K562 (cell line): ENCODE measurements at regions not wholly inside any gene's neighbourhood (a gene's known extent, or its start where the extent isn't known, plus 50 kb on each side); places are given as distances from the start of the nearest gene placed in this dataset.
A peak's percentile ranks its signal among the peaks of the same experiment; 100 is the strongest.

Source experiments
- ATAC-seq: fragments of 200-7000 bp; cut with Tn5 transposase; 3 replicates; pipeline ENCODE4 v1.9.1; 2020; ENCODE audit warnings: moderate library complexity
- BruUV-seq: library from RNA; stranded (reverse); fragments of 400-500 nt; replicated peaks from 2 replicates; lab custom pipeline; 2021; lab: Mats Ljungman, UMichigan
- CTCF ChIA-PET: fragments of 300-600 bp; formaldehyde crosslinking; extraction: SDS; loops from one replicate; lab custom pipeline; 2021; ENCODE audit warnings: low intra/inter-chr PET ratio; lab: Yijun Ruan, JAX
- POLR2A ChIA-PET: fragments of 300-600, 350-650 bp; sonication (Branson Sonifier 250); formaldehyde crosslinking; extraction: SDS; loops from one replicate; lab custom pipeline; 2021; ENCODE audit warnings: antibody characterized with exemption, inconsistent platforms; lab: Yijun Ruan, JAX
- DNase-seq, 4 experiments: peaks; one replicate each; pipeline versions ENCODE4 v3.0.0 to v3.0.0-alpha.2; 2011 to 2018; ENCODE audit warnings: low spot score in 3 of 4, mixed read lengths in 3 of 4; ENCODE audit errors: extremely low read depth in 1 of 4
- FAIRE-seq: peaks from 2 replicates; lab custom pipeline; 2011; peaks lifted over from hg19 to GRCh38; lab: Jason Lieb, UNC
- H2AFZ ChIP-seq: 2 replicates; pipeline ENCODE4 v1.6.0; 2011; ENCODE audit warnings: low read depth, low read length, control low read depth, inconsistent platforms
- H3K27ac ChIP-seq: fragments of 200-600 bp; 3 replicates; pipeline ENCODE4 v1.8.0; 2011; ENCODE audit warnings: low read depth, mild to moderate bottlenecking, control low read depth, inconsistent platforms, low read length, moderate library complexity, mixed read lengths; ENCODE audit errors: extremely low read depth
- H3K27me3 ChIP-seq, 2 experiments: fragments of 300-600 bp in 1 of 2; 2 replicates in 1 of 2; 3 replicates in 1 of 2; pipeline versions ENCODE4 v1.6.0 to v1.8.0; 2011; ENCODE audit warnings: inconsistent platforms in 2 of 2, low read length in 2 of 2, mild to moderate bottlenecking in 1 of 2, mixed read lengths in 1 of 2, moderate library complexity in 1 of 2; ENCODE audit not compliant: control insufficient read depth in 2 of 2, insufficient read depth in 2 of 2
- H3K36me3 ChIP-seq: fragments of 300-600 bp; 3 replicates; pipeline ENCODE4 v1.8.0; 2011; ENCODE audit warnings: mild to moderate bottlenecking, low read length, inconsistent platforms; ENCODE audit not compliant: control insufficient read depth, insufficient read depth
- H3K4me1 ChIP-seq, 2 experiments: fragments of 200-600 bp in 1 of 2; replicated peaks in 1 of 2; 2 replicates in 1 of 2; 3 replicates in 1 of 2; pipeline versions ENCODE4 v1.5.1 to v1.8.0; 2011; ENCODE audit warnings: inconsistent platforms in 2 of 2, low read length in 2 of 2, mild to moderate bottlenecking in 1 of 2, mixed read lengths in 1 of 2, moderate library complexity in 1 of 2; ENCODE audit not compliant: control insufficient read depth in 2 of 2, insufficient read depth in 2 of 2
- H3K4me2 ChIP-seq: 2 replicates; pipeline ENCODE4 v1.6.1; 2011; ENCODE audit warnings: low read length, control low read depth, inconsistent platforms, mixed read lengths; ENCODE audit not compliant: insufficient read depth
- H3K4me3 ChIP-seq: fragments of 200-600 bp; sonication (generic), shearing (Covaris generic); 2 replicates; pipeline ENCODE4 v1.5.1; 2016; ENCODE audit warnings: control low read depth, inconsistent platforms
- H3K79me2 ChIP-seq: fragments of 200-600 bp; 3 replicates; pipeline ENCODE4 v1.8.0; 2011; ENCODE audit warnings: low read length, inconsistent platforms; ENCODE audit not compliant: control insufficient read depth, insufficient read depth
- H3K9ac ChIP-seq, 2 experiments: 2 replicates each; pipeline versions ENCODE4 v1.6.0 to v1.6.1; 2011; ENCODE audit warnings: low read depth in 2 of 2, low read length in 2 of 2, control low read depth in 1 of 2, inconsistent platforms in 1 of 2, mild to moderate bottlenecking in 1 of 2, mixed read lengths in 1 of 2; ENCODE audit not compliant: insufficient read depth in 1 of 2
- H3K9me1 ChIP-seq: one replicate; pipeline ENCODE4 v1.6.0; 2011; ENCODE audit warnings: inconsistent platforms, mild to moderate bottlenecking, low read length, moderate library complexity; ENCODE audit not compliant: control insufficient read depth, insufficient read depth
- H3K9me3 ChIP-seq: replicated peaks from 2 replicates; pipeline ENCODE4 v1.5.1; 2011; ENCODE audit warnings: low read depth, low read length, inconsistent platforms; ENCODE audit not compliant: control insufficient read depth, insufficient read depth
- H4K20me1 ChIP-seq: replicated peaks from 2 replicates; pipeline ENCODE4 v1.6.1; 2011; ENCODE audit warnings: low read length, inconsistent platforms, mixed read lengths; ENCODE audit not compliant: control insufficient read depth, insufficient read depth
- C11orf30 ChIP-seq: fragments of 450-650 bp; IDR thresholded peaks from 2 replicates; pipeline ENCODE4 v1.6.1; 2016; ENCODE audit warnings: low read depth, mild to moderate bottlenecking
- KAT2B ChIP-seq: IDR thresholded peaks from one replicate; pipeline ENCODE4 v1.6.1; 2012; ENCODE audit warnings: low read depth, mild to moderate bottlenecking, control low read depth, inconsistent platforms, low read length, moderate library complexity
- RAD51 ChIP-seq: fragments of 450-650 bp; IDR thresholded peaks from 2 replicates; pipeline ENCODE4 v1.7.1; 2016; ENCODE audit warnings: low read depth, mild to moderate bottlenecking, borderline replicate concordance
- RBM15 ChIP-seq: fragments of 200-400 bp; formaldehyde crosslinking; IDR thresholded peaks from 2 replicates; pipeline ENCODE4 v1.6.1; 2018; ENCODE audit warnings: mild to moderate bottlenecking, low read length, moderate library complexity; ENCODE audit not compliant: insufficient read depth
- RBM25 ChIP-seq: fragments of 200-400 bp; formaldehyde crosslinking; IDR thresholded peaks from 2 replicates; pipeline ENCODE4 v1.6.1; 2018; ENCODE audit warnings: low read length, low read depth, moderate library complexity; ENCODE audit not compliant: severe bottlenecking
- SREBF1 ChIP-seq: fragments of 150-350 bp; IDR thresholded peaks from 2 replicates; pipeline ENCODE4 v1.6.1; 2014; ENCODE audit warnings: antibody characterized with exemption, low read depth, low read length, borderline replicate concordance
- SRSF7 ChIP-seq: fragments of 200-400 bp; formaldehyde crosslinking; optimal IDR thresholded peaks from 2 replicates; pipeline ENCODE3; 2017; ENCODE audit warnings: mild to moderate bottlenecking, low read depth, low read length
- YBX1 ChIP-seq: fragments of 450-650 bp; IDR thresholded peaks from 2 replicates; pipeline ENCODE4 v1.7.1; 2016; ENCODE audit warnings: mild to moderate bottlenecking
- ZNF444 ChIP-seq: fragments of 250-450 bp; sonication (Bioruptor Pico); IDR thresholded peaks from 2 replicates; pipeline ENCODE4 v1.4.0; 2020; ENCODE audit warnings: mild to moderate bottlenecking, moderate library complexity
- in situ Hi-C: fragments of 300-500 bp; cut with MboI; formaldehyde crosslinking; loops from 4 replicates; pipeline ENCODE4 v1.15.0; 2018; ENCODE audit warnings: inconsistent platforms, mixed read lengths
- intact Hi-C: fragments of 100-400 bp; cut with micrococcal nuclease; formaldehyde crosslinking; loops from 2 replicates; pipeline ENCODE4 v1.14.2; 2022
- TF ChIP-seq, protein P1 (sequence below): fragments of 450-650 bp; formaldehyde crosslinking; IDR thresholded peaks from 2 replicates; pipeline ENCODE4 v1.4.0; 2022; ENCODE audit warnings: missing genetic modification characterization
- TF ChIP-seq, protein P2 (sequence below): fragments of 200-400 bp; formaldehyde crosslinking; IDR thresholded peaks from 2 replicates; pipeline ENCODE4 v1.6.1; 2017; ENCODE audit warnings: mild to moderate bottlenecking, low read depth, low read length, moderate library complexity
- TF ChIP-seq, protein P3 (sequence below): sonication (generic); formaldehyde crosslinking; IDR thresholded peaks from 2 replicates; pipeline ENCODE4 v1.8.0; 2022; ENCODE audit warnings: mild to moderate bottlenecking, missing genetic modification reagents

DNA sequence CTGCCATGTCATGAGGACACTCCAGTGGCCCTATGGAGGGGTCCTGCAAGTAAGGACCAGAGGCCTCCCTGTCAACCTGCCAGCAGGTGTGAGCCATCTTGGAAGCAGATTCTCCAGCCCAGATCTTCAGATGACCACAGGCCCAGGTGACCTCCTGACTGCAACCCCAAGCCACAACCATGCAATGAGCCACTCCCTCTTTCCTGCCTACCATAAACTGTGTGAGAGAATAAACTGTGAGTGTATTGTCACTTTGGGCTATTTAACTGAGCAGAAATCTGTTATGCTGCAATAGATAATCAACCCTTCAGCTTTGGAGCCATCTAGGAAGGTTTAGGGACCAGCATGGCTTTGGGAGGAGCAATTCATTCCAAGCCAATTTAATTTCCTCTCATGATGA, 367.9 kb downstream of the SHQ1 start:
- ChIA-PET CTCF (no interaction called here), POLR2A (interaction anchor here (0.6 kb wide), 1 partner anchor 557 kb away, joined by 3 read pairs; no protein-coding TSS in a partner anchor)
- Histone ChIP-seq H3K27ac (no peak overlapping the region), H3K9me1 (no peaks in the 10 kb centered on the region), H4K20me1 (no peaks in the 10 kb centered on the region), H3K4me3 (no peak overlapping the region), H2AFZ (no peak overlapping the region), H3K4me2 (no peak overlapping the region), H3K27me3 (no peaks in the 10 kb centered on the region), H3K9me3 (no peaks in the 10 kb centered on the region), H3K9ac (no peak overlapping the region), H3K4me1 (peaks cover 0 to 9% of the 10 kb centered on the region in 2 experiments; a peak in 3 of 5 replicates), H3K79me2 (no peaks in the 10 kb centered on the region), H3K36me3 (no peaks in the 10 kb centered on the region)
- FAIRE-seq (no peak), DNase-seq (no peak), ATAC-seq (peak; percentile 45; the same call in 2 of the 3 replicates)
- TF ChIP-seq, protein P1, sequence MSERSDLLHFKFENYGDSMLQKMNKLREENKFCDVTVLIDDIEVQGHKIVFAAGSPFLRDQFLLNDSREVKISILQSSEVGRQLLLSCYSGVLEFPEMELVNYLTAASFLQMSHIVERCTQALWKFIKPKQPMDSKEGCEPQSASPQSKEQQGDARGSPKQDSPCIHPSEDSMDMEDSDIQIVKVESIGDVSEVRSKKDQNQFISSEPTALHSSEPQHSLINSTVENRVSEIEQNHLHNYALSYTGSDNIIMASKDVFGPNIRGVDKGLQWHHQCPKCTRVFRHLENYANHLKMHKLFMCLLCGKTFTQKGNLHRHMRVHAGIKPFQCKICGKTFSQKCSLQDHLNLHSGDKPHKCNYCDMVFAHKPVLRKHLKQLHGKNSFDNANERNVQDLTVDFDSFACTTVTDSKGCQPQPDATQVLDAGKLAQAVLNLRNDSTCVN (CRISPR knock-in tag), result no peak
- TF ChIP-seq C11orf30 (no peak), KAT2B (no peak), RAD51 (no peak), SRSF7 (no peak), SREBF1 (no peak), YBX1 (no peak), RBM25 (no peak), RBM15 (no peak), ZNF444 (CRISPR knock-in tag) (no peak)
- TF ChIP-seq, protein P2, sequence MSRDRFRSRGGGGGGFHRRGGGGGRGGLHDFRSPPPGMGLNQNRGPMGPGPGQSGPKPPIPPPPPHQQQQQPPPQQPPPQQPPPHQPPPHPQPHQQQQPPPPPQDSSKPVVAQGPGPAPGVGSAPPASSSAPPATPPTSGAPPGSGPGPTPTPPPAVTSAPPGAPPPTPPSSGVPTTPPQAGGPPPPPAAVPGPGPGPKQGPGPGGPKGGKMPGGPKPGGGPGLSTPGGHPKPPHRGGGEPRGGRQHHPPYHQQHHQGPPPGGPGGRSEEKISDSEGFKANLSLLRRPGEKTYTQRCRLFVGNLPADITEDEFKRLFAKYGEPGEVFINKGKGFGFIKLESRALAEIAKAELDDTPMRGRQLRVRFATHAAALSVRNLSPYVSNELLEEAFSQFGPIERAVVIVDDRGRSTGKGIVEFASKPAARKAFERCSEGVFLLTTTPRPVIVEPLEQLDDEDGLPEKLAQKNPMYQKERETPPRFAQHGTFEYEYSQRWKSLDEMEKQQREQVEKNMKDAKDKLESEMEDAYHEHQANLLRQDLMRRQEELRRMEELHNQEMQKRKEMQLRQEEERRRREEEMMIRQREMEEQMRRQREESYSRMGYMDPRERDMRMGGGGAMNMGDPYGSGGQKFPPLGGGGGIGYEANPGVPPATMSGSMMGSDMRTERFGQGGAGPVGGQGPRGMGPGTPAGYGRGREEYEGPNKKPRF, result no peak
- TF ChIP-seq, protein P3, sequence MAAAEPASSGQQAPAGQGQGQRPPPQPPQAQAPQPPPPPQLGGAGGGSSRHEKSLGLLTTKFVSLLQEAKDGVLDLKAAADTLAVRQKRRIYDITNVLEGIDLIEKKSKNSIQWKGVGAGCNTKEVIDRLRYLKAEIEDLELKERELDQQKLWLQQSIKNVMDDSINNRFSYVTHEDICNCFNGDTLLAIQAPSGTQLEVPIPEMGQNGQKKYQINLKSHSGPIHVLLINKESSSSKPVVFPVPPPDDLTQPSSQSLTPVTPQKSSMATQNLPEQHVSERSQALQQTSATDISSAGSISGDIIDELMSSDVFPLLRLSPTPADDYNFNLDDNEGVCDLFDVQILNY (CRISPR knock-in tag), result no peak
- in situ Hi-C loops (no loop called here), intact Hi-C loops (no loop called here)
- no TSS peak for BruUV-seq
